CD14-positive monocyte (primary cell): ENCODE measurements at regions not wholly inside any gene's neighbourhood (a gene's known extent, or its start where the extent isn't known, plus 50 kb on each side); places are given as distances from the start of the nearest gene placed in this dataset.

Experiments
- DNase-seq, 3 donors: peaks; one replicate each; pipeline ENCODE4 v3.0.0-alpha.2; 2011 to 2022
- H2AFZ ChIP-seq: 2 replicates; pipeline ENCODE4 v1.6.0; 2012; ENCODE audit warnings: mild to moderate bottlenecking, low read depth, low read length, inconsistent platforms; ENCODE audit not compliant: insufficient read depth, poor library complexity, severe bottlenecking
- H3K27ac ChIP-seq, 2 donors: 1 replicate in 1 of 2; 2 replicates in 1 of 2; pipeline ENCODE4 v1.5.1; 2012 to 2013; ENCODE audit warnings: low read length in 2 of 2, control low read depth in 1 of 2, inconsistent platforms in 1 of 2, low read depth in 1 of 2, mild to moderate bottlenecking in 1 of 2
- H3K27me3 ChIP-seq, 2 donors: one replicate each; pipeline versions ENCODE4 v1.6.0 to v1.6.1; 2011 to 2013; ENCODE audit warnings: low read length in 2 of 2; ENCODE audit not compliant: control insufficient read depth in 2 of 2, insufficient read depth in 2 of 2
- H3K36me3 ChIP-seq, 2 donors: replicated peaks in 1 of 2; 1 replicate in 1 of 2; 2 replicates in 1 of 2; pipeline versions ENCODE4 v1.5.1 to v1.6.1; 2012 to 2013; ENCODE audit warnings: low read length in 2 of 2, control low read depth in 1 of 2, inconsistent platforms in 1 of 2, mild to moderate bottlenecking in 1 of 2; ENCODE audit not compliant: insufficient read depth in 2 of 2, control insufficient read depth in 1 of 2
- H3K4me1 ChIP-seq, 2 donors: 1 replicate in 1 of 2; 2 replicates in 1 of 2; pipeline versions ENCODE4 v1.5.1 to v1.6.1; 2012 to 2013; ENCODE audit warnings: low read length in 2 of 2, control low read depth in 1 of 2, inconsistent platforms in 1 of 2, mild to moderate bottlenecking in 1 of 2, moderate library complexity in 1 of 2; ENCODE audit not compliant: insufficient read depth in 2 of 2, control insufficient read depth in 1 of 2
- H3K4me2 ChIP-seq: replicated peaks from 2 replicates; pipeline ENCODE3; 2012; ENCODE audit warnings: low read length, moderate library complexity, mild to moderate bottlenecking; ENCODE audit not compliant: poor library complexity, severe bottlenecking; ENCODE audit errors: extremely low read depth
- H3K4me3 ChIP-seq, 3 experiments: fragments of 200-600 bp in 1 of 3; sonication (generic) in 1 of 3; replicated peaks in 1 of 3; 1 replicate in 2 of 3; 2 replicates in 1 of 3; pipeline ENCODE4 v1.5.1; 2011 to 2013; ENCODE audit warnings: low read length in 3 of 3, mild to moderate bottlenecking in 3 of 3, control low read depth in 2 of 3, low read depth in 2 of 3, inconsistent platforms in 1 of 3, moderate library complexity in 1 of 3
- H3K79me2 ChIP-seq: 2 replicates; pipeline ENCODE4 v1.6.0; 2012; ENCODE audit warnings: mild to moderate bottlenecking, control low read depth, inconsistent platforms, low read length, moderate library complexity; ENCODE audit not compliant: insufficient read depth
- H3K9ac ChIP-seq: 2 replicates; pipeline ENCODE4 v1.6.0; 2017; ENCODE audit warnings: low read length, mild to moderate bottlenecking; ENCODE audit not compliant: insufficient read depth, poor library complexity, severe bottlenecking
- H3K9me3 ChIP-seq, 2 donors: replicated peaks in 1 of 2; 1 replicate in 1 of 2; 2 replicates in 1 of 2; pipeline versions ENCODE4 v1.5.1 to v1.6.1; 2012 to 2013; ENCODE audit warnings: low read length in 2 of 2, control low read depth in 1 of 2; ENCODE audit not compliant: control insufficient read depth in 1 of 2, insufficient read depth in 1 of 2
- H4K20me1 ChIP-seq: 2 replicates; pipeline ENCODE4 v1.6.0; 2012; ENCODE audit warnings: mild to moderate bottlenecking, low read length, control low read depth, moderate library complexity; ENCODE audit not compliant: insufficient read depth
- H3K27ac Mint-ChIP-seq, 7 donors: one replicate each; pipeline ENCODE4 v1.8.0; 2020; ENCODE audit warnings: mild to moderate bottlenecking in 7 of 7, mixed read lengths in 7 of 7, moderate library complexity in 6 of 7, inconsistent platforms in 2 of 7
- H3K27me3 Mint-ChIP-seq, 3 donors: one replicate each; pipeline ENCODE4 v1.8.0; 2021 to 2022; ENCODE audit warnings: low read depth in 3 of 3, mild to moderate bottlenecking in 3 of 3, mixed read lengths in 3 of 3, moderate library complexity in 3 of 3, inconsistent platforms in 1 of 3
- H3K36me3 Mint-ChIP-seq, 2 donors: one replicate each; pipeline ENCODE4 v1.8.0; 2020; ENCODE audit warnings: mixed read lengths in 2 of 2, inconsistent platforms in 1 of 2, mild to moderate bottlenecking in 1 of 2
- H3K4me1 Mint-ChIP-seq: one replicate; pipeline ENCODE4 v1.8.0; 2020; ENCODE audit warnings: mild to moderate bottlenecking, mixed read lengths
- H3K4me3 Mint-ChIP-seq, 2 donors: one replicate each; pipeline ENCODE4 v1.8.0; 2020; ENCODE audit warnings: mild to moderate bottlenecking in 2 of 2, mixed read lengths in 2 of 2, moderate library complexity in 1 of 2
- H3K9me3 Mint-ChIP-seq, 7 donors: one replicate each; pipeline ENCODE4 v1.8.0; 2020 to 2022; ENCODE audit warnings: mixed read lengths in 7 of 7, mild to moderate bottlenecking in 6 of 7, moderate library complexity in 6 of 7, inconsistent platforms in 2 of 7
- WGBS: methylation state at CpG from one replicate; pipeline ENCODE4 v1.1.5; 2013; ENCODE audit warnings: missing lambda C conversion rate; ENCODE audit not compliant: insufficient coverage; 5-methylcytosine and 5-hydroxymethylcytosine counted together
- intact Hi-C, 2 donors: fragments of 100-400 bp; cut with micrococcal nuclease; formaldehyde crosslinking; loops; one replicate each; pipeline versions ENCODE4 v1.15.0 to v1.15.1; 2023
- TF ChIP-seq, protein P1 (sequence below): fragments of 200-600 bp; IDR thresholded peaks from one replicate; pipeline ENCODE4 v1.8.0; 2022; ENCODE audit warnings: antibody characterized with exemption, mild to moderate bottlenecking

DNA sequence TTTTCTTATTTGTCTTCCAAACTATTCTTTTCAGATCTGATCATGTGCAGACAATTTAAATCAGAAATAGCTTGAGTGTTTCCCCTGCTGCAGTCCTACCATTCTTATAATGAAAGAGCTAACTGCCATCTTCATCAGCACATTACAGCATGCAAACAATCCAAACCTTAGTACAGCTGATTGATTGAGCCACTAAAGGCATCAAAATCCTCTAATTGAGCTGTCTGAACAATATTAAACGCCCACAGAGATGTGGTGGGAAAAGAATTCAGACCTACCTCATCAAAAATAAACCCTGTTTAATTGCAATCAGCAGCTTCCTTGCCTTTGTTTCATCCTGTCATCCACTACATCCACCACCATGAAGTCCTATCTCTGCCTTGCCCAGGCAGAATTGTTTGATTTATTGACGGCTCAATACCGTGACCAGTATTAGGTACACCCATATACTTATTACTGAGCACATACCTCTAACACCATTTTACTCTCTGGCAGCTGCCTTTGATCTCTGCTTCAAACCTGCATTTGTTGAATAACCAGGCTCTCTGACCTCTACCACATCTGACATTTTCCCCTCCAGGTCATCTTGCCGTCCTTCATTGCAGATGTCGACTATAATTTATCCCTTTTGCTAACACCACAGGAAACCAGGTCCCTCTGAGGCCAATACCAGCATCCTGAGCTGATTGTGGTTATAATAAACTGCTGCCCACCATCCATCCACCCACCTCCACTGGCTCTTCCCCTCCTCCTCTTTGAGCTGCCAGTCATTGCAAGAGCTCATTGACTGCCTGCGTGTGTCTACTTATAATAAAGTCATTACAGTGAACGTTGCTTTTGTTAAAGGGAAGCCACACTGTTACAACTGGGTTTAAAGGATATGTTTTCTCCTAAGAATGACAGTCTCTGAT lies 78.5 kb downstream of the RBM43 start:
- intact Hi-C loops = no loop called here
- H3K79me2 ChIP-seq = no peaks in the 10 kb centered on the region
- Mint-ChIP-seq H3K4me3 (no peak overlapping the region), H3K4me1 (no peaks in the 10 kb centered on the region), H3K27me3 (peaks cover 2 to 7% (median 3%) of the 10 kb centered on the region in 3 donors), H3K36me3 (no peaks in the 10 kb centered on the region), H3K27ac (no peak overlapping the region), H3K9me3 (peaks cover 0 to 1% (median 0%) of the 10 kb centered on the region in 7 donors)
- 100% methylated on average over 2 of the region's 7 CpGs for WGBS
- no peaks in the 10 kb centered on the region for H4K20me1 ChIP-seq
- no peak overlapping the region for H2AFZ ChIP-seq
- no peak overlapping the region for H3K4me3 ChIP-seq
- H3K9me3 ChIP-seq = no peaks in the 10 kb centered on the region
- TF ChIP-seq, protein P1, sequence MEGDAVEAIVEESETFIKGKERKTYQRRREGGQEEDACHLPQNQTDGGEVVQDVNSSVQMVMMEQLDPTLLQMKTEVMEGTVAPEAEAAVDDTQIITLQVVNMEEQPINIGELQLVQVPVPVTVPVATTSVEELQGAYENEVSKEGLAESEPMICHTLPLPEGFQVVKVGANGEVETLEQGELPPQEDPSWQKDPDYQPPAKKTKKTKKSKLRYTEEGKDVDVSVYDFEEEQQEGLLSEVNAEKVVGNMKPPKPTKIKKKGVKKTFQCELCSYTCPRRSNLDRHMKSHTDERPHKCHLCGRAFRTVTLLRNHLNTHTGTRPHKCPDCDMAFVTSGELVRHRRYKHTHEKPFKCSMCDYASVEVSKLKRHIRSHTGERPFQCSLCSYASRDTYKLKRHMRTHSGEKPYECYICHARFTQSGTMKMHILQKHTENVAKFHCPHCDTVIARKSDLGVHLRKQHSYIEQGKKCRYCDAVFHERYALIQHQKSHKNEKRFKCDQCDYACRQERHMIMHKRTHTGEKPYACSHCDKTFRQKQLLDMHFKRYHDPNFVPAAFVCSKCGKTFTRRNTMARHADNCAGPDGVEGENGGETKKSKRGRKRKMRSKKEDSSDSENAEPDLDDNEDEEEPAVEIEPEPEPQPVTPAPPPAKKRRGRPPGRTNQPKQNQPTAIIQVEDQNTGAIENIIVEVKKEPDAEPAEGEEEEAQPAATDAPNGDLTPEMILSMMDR = no peak
- no peak overlapping the region for H3K4me2 ChIP-seq
- no peak overlapping the region for H3K27ac ChIP-seq
- H3K4me1 ChIP-seq = no peaks in the 10 kb centered on the region
- no peak overlapping the region for H3K9ac ChIP-seq
- DNase-seq = no peak
- H3K27me3 ChIP-seq = no peaks in the 10 kb centered on the region
- H3K36me3 ChIP-seq = no peaks in the 10 kb centered on the region

DNA sequence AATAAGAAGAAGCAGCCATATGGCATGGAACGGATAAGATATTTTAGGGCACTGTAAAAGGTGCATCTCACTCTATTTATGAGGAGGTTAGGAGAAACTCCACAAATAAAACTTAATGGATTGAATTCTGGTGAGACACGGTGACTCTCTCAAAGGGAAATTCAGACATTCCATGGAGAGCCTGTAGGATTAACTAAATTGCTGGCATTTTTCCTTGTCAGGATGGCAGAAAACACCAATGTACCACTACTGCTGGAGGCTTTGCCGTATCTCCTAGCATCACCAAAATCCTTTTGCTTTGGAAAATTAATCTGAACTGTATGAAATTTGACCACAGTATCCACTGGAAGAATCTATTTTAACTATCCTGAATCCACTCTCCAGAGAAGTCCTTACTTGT lies 79.3 kb downstream of the RBM43 start:
- H3K9me3 ChIP-seq = no peaks in the 10 kb centered on the region
- no peaks in the 10 kb centered on the region for H3K4me1 Mint-ChIP-seq
- H3K4me3 Mint-ChIP-seq = no peak overlapping the region
- no peaks in the 10 kb centered on the region for H3K36me3 Mint-ChIP-seq
- peaks cover 0 to 1% (median 0%) of the 10 kb centered on the region in 7 donors for H3K9me3 Mint-ChIP-seq
- H3K9ac ChIP-seq = no peak overlapping the region
- intact Hi-C loops = no loop called here
- no CpG with 5 or more reads among the region's 3 CpGs for WGBS
- no peak for DNase-seq
- H3K27me3 Mint-ChIP-seq = peaks cover 3 to 6% (median 3%) of the 10 kb centered on the region in 3 donors
- H3K27me3 ChIP-seq = no peaks in the 10 kb centered on the region
- H4K20me1 ChIP-seq = no peaks in the 10 kb centered on the region
- H3K4me3 ChIP-seq = no peak overlapping the region
- no peak overlapping the region for H3K4me2 ChIP-seq
- no peak overlapping the region for H3K27ac ChIP-seq
- H3K4me1 ChIP-seq = no peaks in the 10 kb centered on the region
- no peak overlapping the region for H3K27ac Mint-ChIP-seq
- TF ChIP-seq, protein P1 = no peak
- H3K79me2 ChIP-seq = no peaks in the 10 kb centered on the region
- no peaks in the 10 kb centered on the region for H3K36me3 ChIP-seq
- H2AFZ ChIP-seq = no peak overlapping the region
